A673 (cell line): ENCODE measurements at regions not wholly inside any gene's neighbourhood (a gene's known extent, or its start where the extent isn't known, plus 50 kb on each side); places are given as distances from the start of the nearest gene placed in this dataset.
A peak's percentile ranks its signal among the peaks of the same experiment; 100 is the strongest.

Experiments used
- BruUV-seq: library from RNA; stranded (reverse); fragments of 400-500 nt; replicated peaks from 2 replicates; lab custom pipeline; 2021; lab: Mats Ljungman, UMichigan
- CTCF ChIA-PET: fragments of 300-600 bp; sonication (Branson Sonifier 250); formaldehyde crosslinking; loops from one replicate; lab custom pipeline; 2022; ENCODE audit warnings: antibody characterized with exemption; lab: Charles Lee
- POLR2A ChIA-PET: fragments of 300-600 bp; sonication (Branson Sonifier 250); formaldehyde crosslinking; loops from one replicate; lab custom pipeline; 2022; ENCODE audit warnings: antibody characterized with exemption; ENCODE audit not compliant: low non-redundant PET; lab: Charles Lee
- DNase-seq: peaks from one replicate; pipeline ENCODE4 v3.0.0-alpha.2; 2015; ENCODE audit warnings: low spot score
- H3K27ac ChIP-seq: fragments of 200-600 bp; sonication (generic); 2 replicates; pipeline ENCODE4 v1.5.1; 2016; ENCODE audit warnings: mixed run types, low read depth, mild to moderate bottlenecking, mixed read lengths, antibody characterized with exemption, low read length; ENCODE audit not compliant: poor library complexity, severe bottlenecking
- H3K27me3 ChIP-seq: fragments of 200-600 bp; sonication (generic); replicated peaks from 2 replicates; pipeline ENCODE4 v1.6.1; 2017; ENCODE audit warnings: mixed run types, low read depth, mild to moderate bottlenecking, mixed read lengths, antibody characterized with exemption, low read length; ENCODE audit not compliant: insufficient read depth, poor library complexity
- H3K36me3 ChIP-seq: fragments of 200-600 bp; sonication (generic); 2 replicates; pipeline ENCODE4 v1.6.1; 2016; ENCODE audit warnings: mixed run types, mild to moderate bottlenecking, mixed read lengths, antibody characterized with exemption, low read length; ENCODE audit not compliant: insufficient read depth, poor library complexity, severe bottlenecking
- H3K4me1 ChIP-seq: fragments of 200-600 bp; sonication (generic); 2 replicates; pipeline ENCODE4 v1.6.1; 2017; ENCODE audit warnings: mixed run types, mild to moderate bottlenecking, mixed read lengths, antibody characterized with exemption, low read length; ENCODE audit not compliant: insufficient read depth, poor library complexity, severe bottlenecking
- H3K4me3 ChIP-seq: fragments of 200-600 bp; sonication (generic); 2 replicates; pipeline ENCODE4 v1.5.1; 2016; ENCODE audit warnings: low read depth, mixed run types, mild to moderate bottlenecking, mixed read lengths, low read length; ENCODE audit not compliant: poor library complexity, severe bottlenecking
- H3K9me3 ChIP-seq: fragments of 200-600 bp; sonication (generic); 2 replicates; pipeline ENCODE4 v1.6.1; 2016; ENCODE audit warnings: mixed run types, low read depth, mild to moderate bottlenecking, mixed read lengths, antibody characterized with exemption, low read length; ENCODE audit not compliant: poor library complexity, severe bottlenecking
- EZH2 ChIP-seq: fragments of 200-600 bp; sonication (generic); IDR thresholded peaks from 2 replicates; pipeline ENCODE4 v1.6.1; 2017; ENCODE audit warnings: borderline replicate concordance, low read depth, mild to moderate bottlenecking, mixed read lengths, antibody characterized with exemption, low read length; ENCODE audit not compliant: poor library complexity, severe bottlenecking
- intact Hi-C: fragments of 100-400 bp; cut with micrococcal nuclease; formaldehyde crosslinking; loops from one replicate; pipeline ENCODE4 v1.10.0; 2022; ENCODE audit not compliant: unreplicated experiment
- TF ChIP-seq, protein P1 (sequence below): fragments of 300-800, 200-600 bp; sonication (generic); conservative IDR thresholded peaks from 2 replicates; pipeline ENCODE4 v1.5.1; 2017; ENCODE audit warnings: low read depth, mild to moderate bottlenecking, antibody characterized with exemption, low read length, moderate library complexity, mixed read lengths

GRCh38 chr3:152636651-152637050, 198.3 kb upstream of the P2RY1 start:
- POLR2A ChIA-PET: no interaction called here
- Histone ChIP-seq H3K9me3 (no peaks in the 10 kb centered on the region), H3K36me3 (no peaks in the 10 kb centered on the region), H3K4me1 (peaks cover 20% of the 10 kb centered on the region), H3K4me3 (no peak overlapping the region), H3K27ac (no peak overlapping the region), H3K27me3 (no peaks in the 10 kb centered on the region)
- DNase-seq: no peak
- TF ChIP-seq EZH2: no peak
- TF ChIP-seq, protein P1, sequence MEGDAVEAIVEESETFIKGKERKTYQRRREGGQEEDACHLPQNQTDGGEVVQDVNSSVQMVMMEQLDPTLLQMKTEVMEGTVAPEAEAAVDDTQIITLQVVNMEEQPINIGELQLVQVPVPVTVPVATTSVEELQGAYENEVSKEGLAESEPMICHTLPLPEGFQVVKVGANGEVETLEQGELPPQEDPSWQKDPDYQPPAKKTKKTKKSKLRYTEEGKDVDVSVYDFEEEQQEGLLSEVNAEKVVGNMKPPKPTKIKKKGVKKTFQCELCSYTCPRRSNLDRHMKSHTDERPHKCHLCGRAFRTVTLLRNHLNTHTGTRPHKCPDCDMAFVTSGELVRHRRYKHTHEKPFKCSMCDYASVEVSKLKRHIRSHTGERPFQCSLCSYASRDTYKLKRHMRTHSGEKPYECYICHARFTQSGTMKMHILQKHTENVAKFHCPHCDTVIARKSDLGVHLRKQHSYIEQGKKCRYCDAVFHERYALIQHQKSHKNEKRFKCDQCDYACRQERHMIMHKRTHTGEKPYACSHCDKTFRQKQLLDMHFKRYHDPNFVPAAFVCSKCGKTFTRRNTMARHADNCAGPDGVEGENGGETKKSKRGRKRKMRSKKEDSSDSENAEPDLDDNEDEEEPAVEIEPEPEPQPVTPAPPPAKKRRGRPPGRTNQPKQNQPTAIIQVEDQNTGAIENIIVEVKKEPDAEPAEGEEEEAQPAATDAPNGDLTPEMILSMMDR: no peak
- CTCF ChIA-PET: no interaction called here
- no TSS peak for BruUV-seq
- intact Hi-C loops: no loop called here

- CTCF ChIA-PET: no interaction called here
- H3K27me3 ChIP-seq: no peaks in the 10 kb centered on the region
- intact Hi-C loops: no loop called here
Observed at GRCh38 chr3:152638214-152638613, 196.7 kb upstream of the P2RY1 start.

GRCh38 chr3:152638707-152639450, 196.1 kb upstream of the P2RY1 start:
- peak; percentile 54 for DNase-seq
- no peaks in the 10 kb centered on the region for H3K27me3 ChIP-seq
- no peak overlapping the region for H3K27ac ChIP-seq
- no peak overlapping the region for H3K4me3 ChIP-seq
- ChIA-PET CTCF (no interaction called here), POLR2A (no interaction called here)
- no peaks in the 10 kb centered on the region for H3K9me3 ChIP-seq
- H3K4me1 ChIP-seq: peaks cover 34% of the 10 kb centered on the region
- BruUV-seq: no TSS peak
- no peak for TF ChIP-seq EZH2
- TF ChIP-seq, protein P1: no peak
- intact Hi-C loops: no loop called here
- no peaks in the 10 kb centered on the region for H3K36me3 ChIP-seq

More at GRCh38 chr3:152638214-152638613, 196.7 kb upstream of the P2RY1 start:
- no peak for DNase-seq
- Histone ChIP-seq H3K4me1 (peaks cover 31% of the 10 kb centered on the region), H3K9me3 (no peaks in the 10 kb centered on the region), H3K27ac (no peak overlapping the region), H3K4me3 (no peak overlapping the region), H3K36me3 (no peaks in the 10 kb centered on the region)
- POLR2A ChIA-PET: no interaction called here
- TF ChIP-seq, protein P1: no peak
- TF ChIP-seq EZH2: no peak
- BruUV-seq: no TSS peak
